Vagina (tissue), 2 donors: ENCODE measurements at regions not wholly inside any gene's neighbourhood (a gene's known extent, or its start where the extent isn't known, plus 50 kb on each side); places are given as distances from the start of the nearest gene placed in this dataset.

Experiments
- DNase-seq, 2 donors: peaks; one replicate each; pipeline ENCODE4 v3.0.0-alpha.2; 2017; ENCODE audit errors: extremely low spot score in 2 of 2
- H3K27ac ChIP-seq: fragments of 200-600 bp; sonication (generic); one replicate; pipeline ENCODE4 v1.5.1; 2019
- H3K27me3 ChIP-seq: fragments of 200-600 bp; sonication (generic); one replicate; pipeline ENCODE4 v1.5.1; 2019
- H3K36me3 ChIP-seq, 2 donors: fragments of 200-600 bp; sonication (generic); one replicate each; pipeline ENCODE4 v1.5.1; 2017 to 2019
- H3K4me1 ChIP-seq: fragments of 200-600 bp; sonication (generic); one replicate; pipeline ENCODE4 v1.5.1; 2019
- H3K4me3 ChIP-seq, 2 donors: fragments of 200-600 bp; sonication (generic); 1 replicate in 1 of 2; 2 replicates in 1 of 2; pipeline ENCODE4 v1.5.1; 2016 to 2019
- H3K9me3 ChIP-seq: fragments of 200-600 bp; sonication (generic); one replicate; pipeline ENCODE4 v1.5.1; 2019
- CTCF ChIP-seq, 3 experiments: fragments of 450-650 bp in 2 of 3; fragments of 200-600 bp in 1 of 3; sonication (generic) in 1 of 3; IDR thresholded peaks; one replicate each; pipeline ENCODE4 v1.5.1; 2017 to 2019; ENCODE audit warnings: antibody characterized with exemption in 3 of 3, mild to moderate bottlenecking in 2 of 3, moderate library complexity in 2 of 3
- POLR2A ChIP-seq, 2 donors: fragments of 450-650 bp; IDR thresholded peaks; one replicate each; pipeline ENCODE4 v1.6.1; 2017; ENCODE audit warnings: antibody characterized with exemption in 2 of 2, mild to moderate bottlenecking in 2 of 2, moderate library complexity in 2 of 2
- POLR2AphosphoS5 ChIP-seq, 2 donors: sonication (generic); formaldehyde crosslinking; IDR thresholded peaks; one replicate each; pipeline ENCODE4 v1.9.0; 2017; ENCODE audit warnings: antibody characterized with exemption in 2 of 2, mild to moderate bottlenecking in 2 of 2, low read depth in 1 of 2; ENCODE audit not compliant: insufficient read depth in 1 of 2
- intact Hi-C: fragments of 100-400 bp; cut with DNase I; formaldehyde crosslinking; loops from one replicate; pipeline ENCODE4 v1.15.1; 2023

- intact Hi-C loops, result no loop called here
Measured at GRCh38 chr15:93859176-93859575, 372.2 kb upstream of the MCTP2 start.

GRCh38 chr15:93855181-93855826, 376.1 kb upstream of the MCTP2 start:
- no peak for TF ChIP-seq POLR2AphosphoS5 (IDR thresholded peaks at IDR 0.05; ENCODE audit: insufficient read depth in 1 of 2, low read depth in 1 of 2)
- Histone ChIP-seq H3K36me3 (no peaks in the 10 kb centered on the region), H3K4me1 (no peaks in the 10 kb centered on the region), H3K27ac (no peak overlapping the region), H3K27me3 (no peaks in the 10 kb centered on the region), H3K9me3 (no peaks in the 10 kb centered on the region), H3K4me3 (no peak overlapping the region)
- no peak for DNase-seq
- intact Hi-C loops, result no loop called here

More at GRCh38 chr15:93859176-93859575, 372.2 kb upstream of the MCTP2 start:
- no peak for TF ChIP-seq CTCF (IDR thresholded peaks at IDR 0.05)
- TF ChIP-seq POLR2AphosphoS5 (IDR thresholded peaks at IDR 0.05; ENCODE audit: insufficient read depth in 1 of 2, low read depth in 1 of 2), result no peak
- no peak for TF ChIP-seq POLR2A (IDR thresholded peaks at IDR 0.05)
- H3K4me1 ChIP-seq, result no peaks in the 10 kb centered on the region
- no peaks in the 10 kb centered on the region for H3K9me3 ChIP-seq
- DNase-seq, result no peak
- no peak overlapping the region for H3K27ac ChIP-seq
- no peaks in the 10 kb centered on the region for H3K36me3 ChIP-seq
- no peaks in the 10 kb centered on the region for H3K27me3 ChIP-seq
- no peak overlapping the region for H3K4me3 ChIP-seq

- Histone ChIP-seq H3K27me3 (no peaks in the 10 kb centered on the region), H3K4me1 (no peaks in the 10 kb centered on the region), H3K9me3 (no peaks in the 10 kb centered on the region), H3K27ac (no peak overlapping the region), H3K36me3 (no peaks in the 10 kb centered on the region), H3K4me3 (no peak overlapping the region)
- intact Hi-C loops, result no loop called here
- no peak for DNase-seq
- TF ChIP-seq POLR2A (IDR thresholded peaks at IDR 0.05) (no peak), CTCF (IDR thresholded peaks at IDR 0.05) (no peak), POLR2AphosphoS5 (IDR thresholded peaks at IDR 0.05; ENCODE audit: insufficient read depth in 1 of 2, low read depth in 1 of 2) (no peak)
Measured at GRCh38 chr15:93854088-93854487, 377.3 kb upstream of the MCTP2 start.

GRCh38 chr15:93852761-93853160, 378.6 kb upstream of the MCTP2 start:
- no peak for DNase-seq
- Histone ChIP-seq H3K27me3 (no peaks in the 10 kb centered on the region), H3K27ac (no peak overlapping the region), H3K4me1 (no peaks in the 10 kb centered on the region), H3K36me3 (no peaks in the 10 kb centered on the region), H3K9me3 (no peaks in the 10 kb centered on the region), H3K4me3 (no peak overlapping the region)
- TF ChIP-seq POLR2A (IDR thresholded peaks at IDR 0.05) (no peak), POLR2AphosphoS5 (IDR thresholded peaks at IDR 0.05; ENCODE audit: insufficient read depth in 1 of 2, low read depth in 1 of 2) (no peak), CTCF (IDR thresholded peaks at IDR 0.05) (no peak)
- intact Hi-C loops, result no loop called here

- no peak for DNase-seq
- Histone ChIP-seq H3K27ac (no peak overlapping the region), H3K9me3 (no peaks in the 10 kb centered on the region), H3K4me1 (no peaks in the 10 kb centered on the region), H3K36me3 (no peaks in the 10 kb centered on the region), H3K27me3 (no peaks in the 10 kb centered on the region), H3K4me3 (no peak overlapping the region)
- TF ChIP-seq POLR2AphosphoS5 (IDR thresholded peaks at IDR 0.05; ENCODE audit: insufficient read depth in 1 of 2, low read depth in 1 of 2) (no peak), POLR2A (IDR thresholded peaks at IDR 0.05) (no peak), CTCF (IDR thresholded peaks at IDR 0.05) (no peak)
- intact Hi-C loops, result no loop called here
Measured at GRCh38 chr15:93848490-93848889, 382.9 kb upstream of the MCTP2 start.
